ENCODE measurements at regions not wholly inside any gene's neighbourhood (a gene's known extent, or its start where the extent isn't known, plus 50 kb on each side); places are given as distances from the start of the nearest gene placed in this dataset.
A peak's percentile ranks its signal among the peaks of the same experiment; 100 is the strongest.
"Not testable (repeated sequence)": the region's sequence is repeated elsewhere in the genome, so short reads cannot be mapped to it uniquely, and the experiment has no call there.

GRCh38 chr4:87901422-87901992 is 68.7 kb downstream of the MEPE start:
- DNase-seq (ENCODE audit: low read depth in 2 of 2): no peak

GRCh38 chr4:87904639-87905160 is 70.8 kb upstream of the SPP1 start:
- no peak for DNase-seq (ENCODE audit: low read depth in 2 of 2)

GRCh38 chr4:87908336-87908735 is 67.2 kb upstream of the SPP1 start:
- no peak for DNase-seq (ENCODE audit: low read depth in 2 of 2)

- no peak for DNase-seq (ENCODE audit: low read depth in 2 of 2)
Observed at GRCh38 chr4:87910795-87911194, 64.7 kb upstream of the SPP1 start.

- no peak for DNase-seq (ENCODE audit: low read depth in 2 of 2)
Observed at GRCh38 chr4:87911252-87911774, 64.2 kb upstream of the SPP1 start.

- peak; percentile 2 to 4 for DNase-seq (ENCODE audit: low read depth in 2 of 2)
Observed at GRCh38 chr4:87912164-87913004, 63.1 kb upstream of the SPP1 start.

- no peak for DNase-seq (ENCODE audit: low read depth in 2 of 2)
Observed at GRCh38 chr4:87913896-87914295, 61.6 kb upstream of the SPP1 start.

- no peak for DNase-seq (ENCODE audit: low read depth in 2 of 2)
Observed at GRCh38 chr4:87915621-87916020, 59.9 kb upstream of the SPP1 start.

- DNase-seq (ENCODE audit: low read depth in 2 of 2): no peak
Observed at GRCh38 chr4:87916626-87917025, 58.9 kb upstream of the SPP1 start.

GRCh38 chr4:87917911-87918310 is 57.6 kb upstream of the SPP1 start:
- not testable (repeated sequence) for DNase-seq (ENCODE audit: low read depth in 2 of 2)

GRCh38 chr4:87918314-87919058 is 57.0 kb upstream of the SPP1 start:
- no peak for DNase-seq (ENCODE audit: low read depth in 2 of 2)

GRCh38 chr4:87919304-87919703 is 56.2 kb upstream of the SPP1 start:
- DNase-seq (ENCODE audit: low read depth in 2 of 2): not testable (repeated sequence)

GRCh38 chr4:87919941-87920340 is 55.6 kb upstream of the SPP1 start:
- DNase-seq (ENCODE audit: low read depth in 2 of 2): no peak

- no peak for DNase-seq (ENCODE audit: low read depth in 2 of 2)
Observed at GRCh38 chr4:87920478-87920877, 55.0 kb upstream of the SPP1 start.

GRCh38 chr4:87921626-87922479 is 53.7 kb upstream of the SPP1 start:
- DNase-seq (ENCODE audit: low read depth in 2 of 2): not testable (repeated sequence)

- DNase-seq (ENCODE audit: low read depth in 2 of 2): not testable (repeated sequence)
Observed at GRCh38 chr4:87924146-87924545, 51.4 kb upstream of the SPP1 start.
